Heart right ventricle (tissue), 16 donors: ENCODE measurements at regions not wholly inside any gene's neighbourhood (a gene's known extent, or its start where the extent isn't known, plus 50 kb on each side); places are given as distances from the start of the nearest gene placed in this dataset.

Experiments used
- ATAC-seq, 8 donors: fragments of 200-7000 bp; cut with Tn5 transposase; one replicate each; pipeline ENCODE4 v1.9.1; 2020; ENCODE audit warnings: mild to moderate bottlenecking in 8 of 8, moderate library complexity in 8 of 8, moderate number of reproducible peaks in 1 of 8
- DNase-seq, 2 donors: peaks; one replicate each; pipeline ENCODE4 v3.0.0-alpha.2; 2020
- H3K27ac ChIP-seq, 10 donors: fragments of 200-600 bp; sonication (generic) in 2 of 10; one replicate each; pipeline versions ENCODE4 v1.5.0 to v1.8.0; 2020 to 2022; ENCODE audit warnings: mild to moderate bottlenecking in 3 of 10
- H3K27me3 ChIP-seq, 7 donors: fragments of 200-600 bp; one replicate each; pipeline ENCODE4 v1.8.0; 2021 to 2022; ENCODE audit warnings: mild to moderate bottlenecking in 2 of 7
- H3K36me3 ChIP-seq, 9 donors: fragments of 200-600 bp; sonication (generic) in 1 of 9; one replicate each; pipeline versions ENCODE4 v1.5.0 to v1.8.0; 2020 to 2022; ENCODE audit warnings: mild to moderate bottlenecking in 2 of 9
- H3K4me1 ChIP-seq, 9 donors: fragments of 200-600 bp; sonication (generic) in 1 of 9; one replicate each; pipeline versions ENCODE4 v1.5.0 to v1.8.0; 2020 to 2022; ENCODE audit warnings: mild to moderate bottlenecking in 4 of 9
- H3K4me3 ChIP-seq, 10 donors: fragments of 200-600 bp; sonication (generic) in 2 of 10; one replicate each; pipeline versions ENCODE4 v1.5.0 to v1.8.0; 2020 to 2022; ENCODE audit warnings: mild to moderate bottlenecking in 7 of 10, moderate library complexity in 2 of 10
- H3K9me3 ChIP-seq, 11 donors: fragments of 200-600 bp in 10 of 11; sonication (generic) in 2 of 11; one replicate each; pipeline versions ENCODE4 v1.5.0 to v1.8.0; 2013 to 2022; ENCODE audit warnings: mild to moderate bottlenecking in 2 of 11, control low read depth in 1 of 11, moderate library complexity in 1 of 11
- CTCF ChIP-seq, 9 donors: fragments of 200-600 bp; sonication (generic) in 2 of 9; IDR thresholded peaks; one replicate each; pipeline versions ENCODE4 v1.5.0 to v1.8.0; 2021 to 2022; ENCODE audit warnings: antibody characterized with exemption in 9 of 9, mild to moderate bottlenecking in 5 of 9, moderate library complexity in 1 of 9
- WGBS, 2 donors: extraction: QIAGEN DNeasy Blood & Tissue Kit; methylation state at CpG; one replicate each; pipeline ENCODE4 v1.1.7; 2013; ENCODE audit warnings: inconsistent platforms in 1 of 2; 5-methylcytosine and 5-hydroxymethylcytosine counted together
- intact Hi-C, 10 donors: fragments of 100-400 bp; cut with DNase I; formaldehyde crosslinking; loops; one replicate each; pipeline versions ENCODE4 v1.11.1 to v1.14.2; 2022
- donor health status: Arrhythmogenic right ventricular cardiomyopathy.
- donor health status: ischemic (EF 13 %, LVEDD 7.1; RV severe dilation, severe dysfunction).
- donor health status: healthy with polysubstance abuse.
- donor health status: DM: no; HTN: yes; CAD: no.
- donor health status: DM: no; HTN: no; CAD: no.
- donor health status: ischemic (EF 25% LVEDD 6.9; RV normal size, moderate dysfunction).
- donor health status: ischemic (EF 25% LVEDD 5.7; RV mildly dilated, moderate dysfunction).
- donor health status: healthy.
- donor health status: DM: yes; HTN: yes; CAD: no.
- donor health status: Ischemic cardiomyopathy.
- donor health status: ischemic (EF 35%, LVEDD 5.7; RV mildly dilated, moderate dysfunction).
- donor health status: nonischemic (EF 11% LVEDD 7.7; RV severe dilation, severe dysfunction).
- donor health status: DM: yes; HTN: yes; CAD: no.
- donor health status: PGD.
- donor health status: ischemic (EF 29% LVEDD 5.4; RV normal size, mild dysfunction).
- donor health status: nonischemic (EF 23%, LVEDD 6.1; RV moderate dilation, normal function).

GRCh38 chr22:47232197-47232596 lies 469.7 kb downstream of the TBC1D22A start:
- no peak for TF ChIP-seq CTCF (IDR thresholded peaks at IDR 0.05)
- Histone ChIP-seq H3K4me3 (no peak overlapping the region), H3K27me3 (peaks cover 0 to 3% (median 0%) of the 10 kb centered on the region in 7 donors), H3K27ac (no peak overlapping the region), H3K36me3 (no peaks in the 10 kb centered on the region), H3K4me1 (no peaks in the 10 kb centered on the region), H3K9me3 (peaks cover 0 to 43% (median 13%) of the 10 kb centered on the region in 11 donors)
- intact Hi-C loops: no loop called here
- no peak for ATAC-seq
- 67 to 73% methylated on average over 4 of the region's 4 CpGs for WGBS, 2 donors
- no peak for DNase-seq

- Histone ChIP-seq H3K27me3 (peaks cover 0 to 3% (median 0%) of the 10 kb centered on the region in 7 donors), H3K9me3 (peaks cover 0 to 43% (median 13%) of the 10 kb centered on the region in 11 donors), H3K4me1 (no peaks in the 10 kb centered on the region), H3K27ac (no peak overlapping the region), H3K4me3 (no peak overlapping the region), H3K36me3 (no peaks in the 10 kb centered on the region)
- WGBS, 2 donors: 67% methylated on average over 7 of the region's 7 CpGs
- no peak for DNase-seq
- ATAC-seq: no peak
- TF ChIP-seq CTCF (IDR thresholded peaks at IDR 0.05): no peak
- intact Hi-C loops: no loop called here
Measured at GRCh38 chr22:47231759-47232158, 469.3 kb downstream of the TBC1D22A start.

GRCh38 chr22:47230741-47231140 lies 468.3 kb downstream of the TBC1D22A start:
- intact Hi-C loops: no loop called here
- no peak for TF ChIP-seq CTCF (IDR thresholded peaks at IDR 0.05)
- 93 to 94% methylated on average over 5 of the region's 5 CpGs for WGBS, 2 donors

GRCh38 chr22:47230251-47230650 lies 467.8 kb downstream of the TBC1D22A start:
- DNase-seq: no peak

More at GRCh38 chr22:47230741-47231140, 468.3 kb downstream of the TBC1D22A start:
- peaks cover 0 to 7% (median 3%) of the 10 kb centered on the region in 7 donors for H3K27me3 ChIP-seq
- ATAC-seq (no peak), DNase-seq (no peak)
- no peaks in the 10 kb centered on the region for H3K4me1 ChIP-seq
- no peak overlapping the region for H3K27ac ChIP-seq
- H3K4me3 ChIP-seq: no peak overlapping the region
- H3K36me3 ChIP-seq: no peaks in the 10 kb centered on the region
- peaks cover 0 to 43% (median 13%) of the 10 kb centered on the region in 11 donors for H3K9me3 ChIP-seq

More at GRCh38 chr22:47230251-47230650, 467.8 kb downstream of the TBC1D22A start:
- Histone ChIP-seq H3K27ac (no peak overlapping the region), H3K4me3 (no peak overlapping the region), H3K4me1 (no peaks in the 10 kb centered on the region), H3K36me3 (no peaks in the 10 kb centered on the region), H3K27me3 (peaks cover 0 to 7% (median 2%) of the 10 kb centered on the region in 7 donors), H3K9me3 (peaks cover 0 to 43% (median 13%) of the 10 kb centered on the region in 11 donors)
- WGBS, 2 donors: 83 to 88% methylated on average over 7 of the region's 7 CpGs
- ATAC-seq: no peak
- intact Hi-C loops: no loop called here
- no peak for TF ChIP-seq CTCF (IDR thresholded peaks at IDR 0.05)
